OCI-LY3 (cell line): ENCODE measurements at regions not wholly inside any gene's neighbourhood (a gene's known extent, or its start where the extent isn't known, plus 50 kb on each side); places are given as distances from the start of the nearest gene placed in this dataset.

Experiments used
- H2AFZ ChIP-seq: fragments of 200-600, 300-600 bp; shearing (Covaris generic); 2 replicates; pipeline ENCODE4 v1.6.0; 2014; ENCODE audit warnings: antibody characterized with exemption, low read depth, low read length
- H3K27ac ChIP-seq: fragments of 200-600, 300-600 bp; sonication (generic); 2 replicates; pipeline ENCODE4 v1.5.1; 2014; ENCODE audit warnings: mild to moderate bottlenecking, low read length, moderate library complexity, mixed read lengths
- H3K27me3 ChIP-seq: fragments of 200-600, 300-600 bp; sonication (generic); 2 replicates; pipeline ENCODE4 v1.6.1; 2014; ENCODE audit warnings: low read depth, low read length, mixed read lengths
- H3K36me3 ChIP-seq: fragments of 200-600, 300-600 bp; sonication (generic); replicated peaks from 2 replicates; pipeline ENCODE3; 2014; ENCODE audit warnings: low read depth, low read length, mixed read lengths
- H3K4me1 ChIP-seq: fragments of 300-600, 200-600 bp; sonication (generic); 2 replicates; pipeline ENCODE4 v1.6.1; 2014; ENCODE audit warnings: low read length, mixed read lengths
- H3K4me2 ChIP-seq: fragments of 200-600, 300-600 bp; sonication (generic); 2 replicates; pipeline ENCODE4 v1.6.1; 2014; ENCODE audit warnings: low read length, mixed read lengths
- H3K4me3 ChIP-seq: fragments of 300-600, 200-600 bp; sonication (generic); 2 replicates; pipeline ENCODE4 v1.5.1; 2014; ENCODE audit warnings: antibody characterized with exemption, mild to moderate bottlenecking, low read length, moderate library complexity
- H3K79me2 ChIP-seq: fragments of 300-600, 200-600 bp; shearing (Covaris generic); 2 replicates; pipeline ENCODE4 v1.6.1; 2014; ENCODE audit warnings: mild to moderate bottlenecking, low read length, mixed read lengths
- H3K9ac ChIP-seq: fragments of 300-600, 200-600 bp; shearing (Covaris generic); 2 replicates; pipeline ENCODE4 v1.6.0; 2014; ENCODE audit warnings: mild to moderate bottlenecking, low read length, moderate library complexity
- H3K9me3 ChIP-seq: fragments of 200-600, 300-600 bp; shearing (Covaris generic); 2 replicates; pipeline ENCODE4 v1.6.1; 2014; ENCODE audit warnings: low read length, mixed read lengths; ENCODE audit not compliant: insufficient read depth
- H4K20me1 ChIP-seq: fragments of 200-600, 300-600 bp; sonication (generic); 2 replicates; pipeline ENCODE4 v1.6.1; 2016; ENCODE audit warnings: low read length, mixed read lengths; ENCODE audit not compliant: insufficient read depth
- EZH2phosphoT487 ChIP-seq: fragments of 200-600 bp; shearing (Covaris generic); IDR thresholded peaks from 2 replicates; pipeline ENCODE4 v1.6.1; 2018; ENCODE audit warnings: antibody characterized with exemption, mixed run types, low read depth
- TF ChIP-seq, protein P1 (sequence below): fragments of 200-600, 300-600 bp; sonication (generic); IDR thresholded peaks from 2 replicates; pipeline ENCODE4 v1.5.1; 2014; ENCODE audit warnings: antibody characterized with exemption, low read length, low read depth

DNA sequence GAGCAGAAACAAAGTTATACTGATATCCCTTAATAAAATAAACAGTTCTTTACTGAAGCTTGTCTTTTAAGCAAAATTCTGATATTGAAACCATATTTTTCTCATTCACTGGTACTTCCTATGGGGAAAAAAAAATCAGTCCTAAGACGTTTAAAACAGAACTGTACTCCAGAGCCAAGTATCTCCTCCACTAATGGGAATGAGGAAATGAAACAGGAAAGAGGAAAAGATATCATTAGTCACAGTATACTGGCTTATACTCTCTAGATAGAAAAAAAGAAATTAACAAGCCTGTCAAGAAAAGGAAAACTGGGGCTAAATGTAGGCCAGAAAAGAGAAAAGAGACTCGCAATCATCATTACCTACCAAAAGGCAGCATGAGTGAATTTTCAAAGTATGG lies 252.7 kb downstream of the CENPC start:
- Histone ChIP-seq H3K79me2 (no peaks in the 10 kb centered on the region), H3K4me2 (no peak overlapping the region), H3K4me3 (no peak overlapping the region), H2AFZ (no peak overlapping the region), H3K9ac (no peak overlapping the region), H4K20me1 (no peaks in the 10 kb centered on the region), H3K9me3 (no peaks in the 10 kb centered on the region), H3K27me3 (no peaks in the 10 kb centered on the region), H3K4me1 (peaks cover 8% of the 10 kb centered on the region; the same call in 1 of the 2 replicates), H3K36me3 (no peaks in the 10 kb centered on the region), H3K27ac (no peak overlapping the region)
- TF ChIP-seq EZH2phosphoT487 = no peak
- TF ChIP-seq, protein P1, sequence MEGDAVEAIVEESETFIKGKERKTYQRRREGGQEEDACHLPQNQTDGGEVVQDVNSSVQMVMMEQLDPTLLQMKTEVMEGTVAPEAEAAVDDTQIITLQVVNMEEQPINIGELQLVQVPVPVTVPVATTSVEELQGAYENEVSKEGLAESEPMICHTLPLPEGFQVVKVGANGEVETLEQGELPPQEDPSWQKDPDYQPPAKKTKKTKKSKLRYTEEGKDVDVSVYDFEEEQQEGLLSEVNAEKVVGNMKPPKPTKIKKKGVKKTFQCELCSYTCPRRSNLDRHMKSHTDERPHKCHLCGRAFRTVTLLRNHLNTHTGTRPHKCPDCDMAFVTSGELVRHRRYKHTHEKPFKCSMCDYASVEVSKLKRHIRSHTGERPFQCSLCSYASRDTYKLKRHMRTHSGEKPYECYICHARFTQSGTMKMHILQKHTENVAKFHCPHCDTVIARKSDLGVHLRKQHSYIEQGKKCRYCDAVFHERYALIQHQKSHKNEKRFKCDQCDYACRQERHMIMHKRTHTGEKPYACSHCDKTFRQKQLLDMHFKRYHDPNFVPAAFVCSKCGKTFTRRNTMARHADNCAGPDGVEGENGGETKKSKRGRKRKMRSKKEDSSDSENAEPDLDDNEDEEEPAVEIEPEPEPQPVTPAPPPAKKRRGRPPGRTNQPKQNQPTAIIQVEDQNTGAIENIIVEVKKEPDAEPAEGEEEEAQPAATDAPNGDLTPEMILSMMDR = no peak

DNA sequence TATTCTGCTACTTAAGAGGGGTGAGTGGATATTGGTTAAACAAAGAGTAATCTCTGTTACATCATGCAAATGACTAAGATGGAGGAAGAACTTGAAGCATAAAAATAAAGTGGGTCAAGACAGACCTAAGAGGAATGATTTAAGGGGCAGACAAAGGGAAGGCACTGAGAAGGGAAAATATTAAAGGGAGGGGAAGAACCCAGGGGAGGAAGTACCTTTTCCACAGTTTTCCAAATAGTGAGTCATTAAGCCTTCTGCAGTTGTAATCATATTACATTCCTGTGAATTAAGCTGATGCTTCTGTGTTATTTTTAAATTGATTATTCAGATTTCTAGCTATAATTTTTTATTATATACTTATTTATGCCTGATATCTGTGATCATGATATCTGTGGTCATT lies 253.3 kb downstream of the CENPC start:
- H3K4me3 ChIP-seq = no peak overlapping the region
- no peaks in the 10 kb centered on the region for H4K20me1 ChIP-seq
- no peaks in the 10 kb centered on the region for H3K36me3 ChIP-seq
- H3K9me3 ChIP-seq = no peaks in the 10 kb centered on the region
- H3K9ac ChIP-seq = no peak overlapping the region
- no peak overlapping the region for H2AFZ ChIP-seq
- TF ChIP-seq EZH2phosphoT487 = no peak
- TF ChIP-seq, protein P1 = no peak
- H3K4me1 ChIP-seq = peaks cover 8% of the 10 kb centered on the region; the same call in 1 of the 2 replicates
- no peak overlapping the region for H3K27ac ChIP-seq
- H3K4me2 ChIP-seq = no peak overlapping the region
- H3K27me3 ChIP-seq = no peaks in the 10 kb centered on the region
- no peaks in the 10 kb centered on the region for H3K79me2 ChIP-seq

DNA sequence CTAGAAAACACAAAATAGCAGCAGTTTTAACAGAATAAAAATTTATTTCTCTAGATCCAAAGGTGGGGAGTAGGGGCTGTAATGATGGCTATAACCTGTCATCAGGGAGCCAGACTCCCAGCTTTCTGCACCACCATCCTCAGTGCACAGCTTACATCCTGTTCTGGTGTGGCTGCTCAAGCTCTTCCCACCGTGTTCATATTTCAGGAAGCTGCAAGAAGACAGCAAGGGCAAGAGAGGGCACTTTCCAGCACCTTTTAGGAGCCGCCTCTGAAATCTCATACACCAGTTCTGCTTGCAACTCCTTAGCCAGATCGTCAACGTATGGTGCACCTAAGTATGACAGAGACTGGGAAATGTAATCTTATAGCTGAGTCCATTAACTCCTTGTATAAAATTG lies 253.7 kb downstream of the CENPC start:
- H3K27ac ChIP-seq = no peak overlapping the region
- H3K9me3 ChIP-seq = no peaks in the 10 kb centered on the region
- no peak overlapping the region for H3K4me2 ChIP-seq
- no peaks in the 10 kb centered on the region for H4K20me1 ChIP-seq
- H3K27me3 ChIP-seq = no peaks in the 10 kb centered on the region
- H3K79me2 ChIP-seq = no peaks in the 10 kb centered on the region
- no peaks in the 10 kb centered on the region for H3K36me3 ChIP-seq
- H3K4me1 ChIP-seq = peaks cover 8% of the 10 kb centered on the region; the same call in 1 of the 2 replicates
- no peak overlapping the region for H3K9ac ChIP-seq
- H2AFZ ChIP-seq = no peak overlapping the region
- TF ChIP-seq, protein P1 = no peak
- TF ChIP-seq EZH2phosphoT487 = no peak
- no peak overlapping the region for H3K4me3 ChIP-seq

DNA sequence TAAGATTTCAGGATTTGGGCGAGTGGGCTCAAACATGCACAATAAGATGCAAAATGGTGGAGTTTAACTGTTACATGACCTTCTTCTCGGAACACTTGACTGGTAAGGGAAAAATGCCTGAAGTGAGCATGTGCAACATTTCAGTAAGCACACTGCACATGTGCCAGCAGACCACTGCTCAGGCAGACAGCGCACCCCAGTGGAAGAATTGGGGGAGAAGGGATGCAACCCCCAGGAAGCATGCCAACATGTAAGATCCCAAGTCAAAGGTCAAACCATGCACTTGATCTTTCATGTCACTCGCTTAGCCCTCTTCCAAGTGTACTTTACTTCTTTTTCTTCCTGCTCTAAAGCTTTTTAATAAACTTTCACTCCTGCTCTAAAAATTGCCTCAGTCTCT lies 256.3 kb downstream of the CENPC start:
- Histone ChIP-seq H3K27ac (no peak overlapping the region), H3K4me3 (peak overlapping the region; percentile 62), H2AFZ (peak overlapping the region; percentile 87), H3K4me1 (peaks cover 8% of the 10 kb centered on the region; the same call in 1 of the 2 replicates), H3K9me3 (no peaks in the 10 kb centered on the region), H3K4me2 (peak overlapping the region; percentile 63), H3K9ac (no peak overlapping the region), H4K20me1 (no peaks in the 10 kb centered on the region), H3K36me3 (no peaks in the 10 kb centered on the region), H3K79me2 (no peaks in the 10 kb centered on the region), H3K27me3 (no peaks in the 10 kb centered on the region)
- TF ChIP-seq, protein P1 = peak; percentile 84
- no peak for TF ChIP-seq EZH2phosphoT487
